Neutrophil (primary cell): ENCODE measurements at regions not wholly inside any gene's neighbourhood (a gene's known extent, or its start where the extent isn't known, plus 50 kb on each side); places are given as distances from the start of the nearest gene placed in this dataset.

ENCODE experiments used
- H3K27ac ChIP-seq: fragments of 200-600 bp; sonication (generic); 2 replicates; pipeline ENCODE4 v1.5.1; 2016; ENCODE audit warnings: mild to moderate bottlenecking, moderate library complexity
- H3K27me3 ChIP-seq: fragments of 200-600 bp; sonication (generic); 2 replicates; pipeline ENCODE4 v1.6.0; 2016; ENCODE audit warnings: mild to moderate bottlenecking
- H3K36me3 ChIP-seq: fragments of 200-600 bp; sonication (generic); 2 replicates; pipeline ENCODE4 v1.5.1; 2017
- H3K4me1 ChIP-seq, 2 experiments: fragments of 200-600 bp in 1 of 2; sonication (generic) in 1 of 2; 1 replicate in 1 of 2; 2 replicates in 1 of 2; pipeline versions ENCODE4 v1.5.1 to v1.6.1; 2013 to 2016; ENCODE audit warnings: low read depth in 1 of 2, low read length in 1 of 2, mild to moderate bottlenecking in 1 of 2, moderate library complexity in 1 of 2; ENCODE audit not compliant: control insufficient read depth in 1 of 2, insufficient read depth in 1 of 2
- H3K4me3 ChIP-seq, 2 experiments: fragments of 200-600 bp in 1 of 2; sonication (generic) in 1 of 2; 1 replicate in 1 of 2; 2 replicates in 1 of 2; pipeline ENCODE4 v1.5.1; 2013 to 2016; ENCODE audit warnings: low read depth in 1 of 2, low read length in 1 of 2, mild to moderate bottlenecking in 1 of 2, moderate library complexity in 1 of 2
- H3K9me3 ChIP-seq: fragments of 200-600 bp; sonication (generic); 2 replicates; pipeline ENCODE4 v1.5.1; 2016
- TF ChIP-seq, protein P1 (sequence below): fragments of 200-600 bp; sonication (generic); IDR thresholded peaks from 2 replicates; pipeline ENCODE4 v1.5.1; 2016; ENCODE audit warnings: antibody characterized with exemption

DNA sequence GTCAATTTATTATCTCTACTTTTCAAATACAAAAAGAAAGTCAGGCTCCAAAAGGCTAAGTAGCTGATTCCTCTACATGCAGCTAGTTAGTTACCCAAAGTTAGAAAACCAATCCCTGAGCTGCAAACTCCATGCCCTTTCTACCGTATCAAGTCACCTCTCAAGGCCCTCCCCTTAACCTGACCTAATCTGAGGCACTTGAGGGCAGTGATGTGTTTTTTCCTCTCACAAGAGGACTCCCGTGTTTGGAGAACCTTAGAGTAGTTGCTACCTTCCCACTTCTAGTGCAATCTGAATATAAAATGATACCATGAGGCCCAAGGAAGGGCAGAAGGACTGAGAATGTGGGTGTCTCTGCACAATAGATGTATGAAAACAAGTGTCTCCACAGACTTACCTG is 907.9 kb upstream of the CELF4 start:
- TF ChIP-seq, protein P1, sequence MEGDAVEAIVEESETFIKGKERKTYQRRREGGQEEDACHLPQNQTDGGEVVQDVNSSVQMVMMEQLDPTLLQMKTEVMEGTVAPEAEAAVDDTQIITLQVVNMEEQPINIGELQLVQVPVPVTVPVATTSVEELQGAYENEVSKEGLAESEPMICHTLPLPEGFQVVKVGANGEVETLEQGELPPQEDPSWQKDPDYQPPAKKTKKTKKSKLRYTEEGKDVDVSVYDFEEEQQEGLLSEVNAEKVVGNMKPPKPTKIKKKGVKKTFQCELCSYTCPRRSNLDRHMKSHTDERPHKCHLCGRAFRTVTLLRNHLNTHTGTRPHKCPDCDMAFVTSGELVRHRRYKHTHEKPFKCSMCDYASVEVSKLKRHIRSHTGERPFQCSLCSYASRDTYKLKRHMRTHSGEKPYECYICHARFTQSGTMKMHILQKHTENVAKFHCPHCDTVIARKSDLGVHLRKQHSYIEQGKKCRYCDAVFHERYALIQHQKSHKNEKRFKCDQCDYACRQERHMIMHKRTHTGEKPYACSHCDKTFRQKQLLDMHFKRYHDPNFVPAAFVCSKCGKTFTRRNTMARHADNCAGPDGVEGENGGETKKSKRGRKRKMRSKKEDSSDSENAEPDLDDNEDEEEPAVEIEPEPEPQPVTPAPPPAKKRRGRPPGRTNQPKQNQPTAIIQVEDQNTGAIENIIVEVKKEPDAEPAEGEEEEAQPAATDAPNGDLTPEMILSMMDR, result no peak
- Histone ChIP-seq H3K27me3 (no peaks in the 10 kb centered on the region), H3K4me3 (no peak overlapping the region)

DNA sequence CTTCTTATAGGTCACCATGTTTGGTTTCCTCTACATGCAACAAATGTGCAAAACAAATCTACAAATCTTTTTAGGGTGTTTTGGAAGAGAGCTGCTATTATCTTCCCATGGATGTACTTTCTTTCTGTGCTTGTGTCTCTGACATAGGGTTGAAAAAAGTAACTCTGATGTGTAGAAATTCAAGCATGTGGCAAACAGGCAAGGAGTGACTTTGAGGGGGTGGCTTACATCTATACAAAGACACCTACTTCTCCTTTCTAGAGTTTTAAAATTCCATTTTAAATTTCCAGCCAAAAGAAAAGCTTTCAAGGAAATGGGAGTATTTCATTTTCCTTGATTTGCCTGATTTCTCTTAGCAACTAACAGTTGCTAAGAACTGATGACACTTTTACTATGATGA is 904.8 kb upstream of the CELF4 start:
- Histone ChIP-seq H3K4me1 (no peaks in the 10 kb centered on the region), H3K27ac (no peak overlapping the region), H3K4me3 (no peak overlapping the region), H3K36me3 (no peaks in the 10 kb centered on the region), H3K27me3 (no peaks in the 10 kb centered on the region), H3K9me3 (no peaks in the 10 kb centered on the region)
- TF ChIP-seq, protein P1, result no peak

More for the DNA sequence above, 907.9 kb upstream of the CELF4 start:
- Histone ChIP-seq H3K27ac (no peak overlapping the region), H3K4me1 (no peaks in the 10 kb centered on the region), H3K36me3 (no peaks in the 10 kb centered on the region), H3K9me3 (no peaks in the 10 kb centered on the region)

DNA sequence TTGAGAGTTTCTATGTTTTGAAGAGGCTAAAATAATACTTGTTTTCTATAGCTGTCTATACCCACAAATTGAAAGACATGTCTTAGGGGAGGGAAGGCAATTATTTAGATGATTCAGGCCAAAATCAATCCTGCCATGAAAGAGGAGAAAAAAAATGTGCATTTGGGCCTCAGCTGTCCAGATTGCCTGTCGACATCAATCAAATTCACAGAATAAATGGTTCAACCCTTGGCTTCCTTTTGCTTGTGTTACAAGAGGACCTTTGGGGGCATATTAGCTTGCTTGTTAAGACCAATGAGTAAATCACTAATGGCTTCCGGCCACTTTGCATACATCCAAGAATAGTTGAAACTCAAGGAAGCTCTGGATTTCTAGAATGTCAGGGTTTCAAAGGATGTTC is 900.8 kb upstream of the CELF4 start:
- H3K4me1 ChIP-seq, result no peaks in the 10 kb centered on the region
- TF ChIP-seq, protein P1, result no peak
- H3K36me3 ChIP-seq, result no peaks in the 10 kb centered on the region
- no peak overlapping the region for H3K4me3 ChIP-seq
- H3K27me3 ChIP-seq, result no peaks in the 10 kb centered on the region
- no peak overlapping the region for H3K27ac ChIP-seq
- H3K9me3 ChIP-seq, result no peaks in the 10 kb centered on the region

DNA sequence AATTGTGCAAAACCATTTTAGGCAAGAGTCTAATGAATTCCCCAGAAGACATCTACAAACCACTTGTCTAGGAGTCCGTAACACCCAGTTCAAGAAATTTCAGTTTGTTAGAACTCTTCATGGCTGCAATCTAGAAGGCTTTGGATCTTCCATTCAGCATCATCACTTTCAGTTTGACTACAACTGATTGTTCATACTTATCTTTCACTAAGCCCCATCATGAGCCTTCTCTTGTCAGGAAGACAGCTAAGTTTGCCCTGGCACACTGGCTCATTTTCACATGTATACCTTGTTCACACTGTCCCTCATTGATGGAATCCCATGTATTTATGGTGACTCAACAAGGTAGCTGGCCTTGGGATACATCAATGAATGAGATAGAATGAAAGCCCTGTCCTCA is 898.4 kb upstream of the CELF4 start:
- no peaks in the 10 kb centered on the region for H3K36me3 ChIP-seq
- TF ChIP-seq, protein P1, result no peak
- no peaks in the 10 kb centered on the region for H3K27me3 ChIP-seq
- H3K9me3 ChIP-seq, result no peaks in the 10 kb centered on the region
- no peak overlapping the region for H3K4me3 ChIP-seq
- no peaks in the 10 kb centered on the region for H3K4me1 ChIP-seq
- H3K27ac ChIP-seq, result no peak overlapping the region

DNA sequence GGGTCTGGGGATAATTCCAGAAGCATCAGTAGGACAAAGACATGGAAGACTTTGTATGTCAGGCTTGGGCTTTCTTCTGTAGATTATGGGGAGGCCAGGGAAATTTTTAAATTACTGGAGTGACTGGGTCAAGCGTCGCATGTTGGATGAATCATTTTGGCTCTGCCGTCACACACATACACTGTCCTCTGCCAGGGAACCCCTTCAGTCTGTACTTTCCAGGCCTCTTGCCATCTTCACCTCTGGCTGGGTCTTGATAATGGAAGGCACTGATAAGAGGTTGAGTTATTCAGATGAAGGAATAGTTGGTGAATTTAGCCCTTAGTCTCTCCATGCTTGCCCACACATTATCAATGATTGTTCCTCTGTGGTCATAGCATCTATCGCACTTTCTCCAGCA is 895.1 kb upstream of the CELF4 start:
- H3K4me1 ChIP-seq, result no peaks in the 10 kb centered on the region

More for the DNA sequence above, 895.1 kb upstream of the CELF4 start:
- Histone ChIP-seq H3K4me3 (no peak overlapping the region), H3K9me3 (no peaks in the 10 kb centered on the region), H3K27ac (no peak overlapping the region), H3K27me3 (no peaks in the 10 kb centered on the region), H3K36me3 (no peaks in the 10 kb centered on the region)
- TF ChIP-seq, protein P1, result no peak
